GM18502 (cell line): ENCODE measurements at regions not wholly inside any gene's neighbourhood (a gene's known extent, or its start where the extent isn't known, plus 50 kb on each side); places are given as distances from the start of the nearest gene placed in this dataset.
"Not testable (repeated sequence)": the region's sequence is repeated elsewhere in the genome, so short reads cannot be mapped to it uniquely, and the experiment has no call there.

Source experiments
- ATAC-seq: cut with Tn5 transposase; IDR thresholded peaks from one replicate; pipeline ENCODE4 v1.9.1; 2021; ENCODE audit warnings: mild to moderate bottlenecking; ENCODE audit not compliant: unreplicated experiment, poor library complexity

- ATAC-seq = no peak
Observed at GRCh38 chr14:84303140-84303539, 1226.8 kb upstream of the FLRT2 start.

DNA sequence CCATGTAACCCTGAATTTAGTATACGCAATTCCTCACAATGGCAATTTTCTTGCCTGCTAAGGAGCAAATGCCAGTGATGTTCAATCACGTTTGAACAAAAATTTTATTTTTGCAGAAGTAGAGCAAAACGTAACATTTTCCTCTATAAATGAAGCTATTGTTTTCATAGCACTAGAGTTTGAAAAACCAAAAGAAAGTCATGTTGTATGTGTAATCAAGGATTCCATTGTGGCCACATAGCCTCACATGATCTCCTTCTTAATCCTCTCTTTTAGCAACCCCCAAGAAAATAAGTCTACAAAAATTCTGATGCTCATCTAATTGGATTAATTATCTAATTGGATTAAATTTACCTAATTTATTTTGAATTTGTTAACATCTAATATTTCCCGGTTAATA is 1217.4 kb upstream of the FLRT2 start:
- no peak for ATAC-seq

- ATAC-seq = no peak
Observed at GRCh38 chr14:84323450-84323849, 1206.5 kb upstream of the FLRT2 start.

DNA sequence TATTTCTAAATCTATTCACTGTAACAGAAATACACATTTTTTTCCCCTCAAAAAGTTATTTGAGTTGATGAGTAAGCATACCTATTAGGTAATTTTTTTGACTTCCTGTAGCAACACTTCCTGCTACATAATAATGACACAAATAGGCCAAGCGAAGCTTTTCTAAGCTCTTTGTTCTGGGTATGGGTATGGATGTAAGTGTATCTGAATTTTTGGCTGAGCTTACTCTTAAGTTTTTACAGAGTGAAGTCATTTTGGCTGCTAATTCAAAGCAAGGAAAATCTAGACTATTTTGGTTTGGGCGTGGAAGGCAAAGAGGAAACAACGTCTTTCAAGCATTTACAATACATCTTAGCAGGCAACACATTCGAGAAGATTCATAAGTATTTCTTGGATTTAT is 1206.0 kb upstream of the FLRT2 start:
- ATAC-seq = no peak

DNA sequence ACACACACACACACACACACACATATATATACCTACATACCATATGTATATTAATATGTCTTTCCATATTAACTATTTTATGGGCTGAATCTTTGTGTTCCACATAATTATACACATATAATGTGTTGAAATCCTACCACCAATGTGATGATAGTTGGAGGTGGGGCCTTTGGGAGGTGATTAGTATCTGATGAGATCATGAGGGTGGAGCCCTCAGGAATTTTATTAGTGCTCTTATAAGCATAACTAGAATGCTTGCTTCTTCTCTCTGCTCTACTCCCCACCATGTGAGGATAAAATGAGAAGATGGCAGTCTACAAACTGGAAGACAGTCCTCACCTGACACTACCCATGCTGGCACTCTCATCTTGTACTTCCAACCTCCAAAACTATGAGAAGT is 1193.5 kb upstream of the FLRT2 start:
- ATAC-seq = no peak

DNA sequence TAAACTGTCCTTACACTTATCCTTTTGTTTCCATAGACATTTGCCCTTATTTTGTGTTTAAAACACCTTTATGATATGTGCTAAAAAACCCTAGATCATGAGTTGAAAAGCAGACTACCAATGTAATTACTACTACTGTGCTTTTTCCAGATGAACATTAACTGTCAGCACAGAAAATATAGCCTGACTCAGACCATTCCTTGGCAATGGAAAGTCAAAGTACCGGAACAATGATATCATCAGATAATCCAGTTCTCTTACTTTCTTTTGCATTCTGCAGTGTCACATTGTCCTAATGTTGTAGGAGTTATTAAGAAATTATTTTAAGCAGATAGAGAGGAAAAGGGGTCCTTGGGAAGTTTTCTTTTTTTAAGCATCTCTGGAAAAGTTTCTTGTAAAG is 1189.0 kb upstream of the FLRT2 start:
- no peak for ATAC-seq

DNA sequence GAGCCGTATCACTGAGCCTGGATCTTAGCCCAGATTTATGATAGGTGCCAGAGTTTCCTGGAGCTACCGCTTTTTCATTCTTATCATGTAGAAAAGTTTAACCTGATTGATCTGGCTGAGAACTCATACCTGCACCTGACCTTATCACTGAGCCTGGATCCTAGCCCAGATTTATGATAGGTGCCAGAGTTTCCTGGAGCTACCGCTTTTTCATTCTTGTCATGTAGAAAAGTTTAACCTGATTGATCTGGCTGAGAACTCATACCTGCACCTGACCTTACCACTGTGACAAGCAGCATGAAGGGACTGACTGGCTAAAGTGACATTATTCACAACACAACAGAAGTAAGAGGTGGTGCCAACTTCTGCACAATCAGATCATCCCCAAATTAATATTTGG is 1188.1 kb upstream of the FLRT2 start:
- ATAC-seq = not testable (repeated sequence)

DNA sequence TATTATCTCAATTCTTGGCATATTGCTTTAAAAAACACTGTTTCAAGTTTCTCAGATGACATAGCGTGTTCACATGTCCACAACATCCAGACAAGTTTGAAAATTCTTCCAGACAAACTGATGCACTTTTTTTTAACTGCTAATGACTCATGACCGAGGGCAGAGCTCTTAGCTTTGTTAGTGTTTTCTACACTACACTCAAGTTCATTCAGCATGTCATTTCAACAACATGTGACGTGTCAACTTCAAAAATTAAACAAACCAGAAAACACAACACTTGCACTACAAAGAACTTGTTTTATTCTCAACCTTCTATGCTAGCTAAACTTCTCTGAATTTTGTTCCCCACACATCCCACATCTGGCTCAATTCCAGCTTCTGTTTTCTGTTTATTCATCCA is 1186.3 kb upstream of the FLRT2 start:
- ATAC-seq = no peak

DNA sequence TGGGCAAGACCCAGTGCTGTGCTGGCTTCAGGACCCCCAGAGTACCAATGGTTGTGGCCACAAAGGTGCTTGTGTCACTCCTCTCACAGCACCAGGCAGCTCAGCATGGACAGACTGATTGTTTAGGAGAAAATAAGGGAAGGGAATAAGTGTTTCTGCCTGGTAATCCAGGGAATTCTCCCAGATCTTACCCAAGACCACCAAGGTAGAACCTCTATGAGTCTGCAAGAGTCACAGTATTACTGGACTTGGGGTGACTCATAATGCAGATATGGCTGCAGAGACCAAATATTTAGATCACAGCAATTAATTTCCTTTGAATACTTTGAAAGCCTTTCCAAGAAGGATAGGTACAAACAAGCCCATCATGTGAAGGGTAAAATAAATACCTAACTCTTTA is 1178.3 kb upstream of the FLRT2 start:
- ATAC-seq = no peak

- ATAC-seq = no peak
Observed at GRCh38 chr14:84361476-84361875, 1168.5 kb upstream of the FLRT2 start.

GRCh38 chr14:84375235-84375634 is 1154.7 kb upstream of the FLRT2 start:
- no peak for ATAC-seq

GRCh38 chr14:84390010-84390409 is 1139.9 kb upstream of the FLRT2 start:
- ATAC-seq = no peak

DNA sequence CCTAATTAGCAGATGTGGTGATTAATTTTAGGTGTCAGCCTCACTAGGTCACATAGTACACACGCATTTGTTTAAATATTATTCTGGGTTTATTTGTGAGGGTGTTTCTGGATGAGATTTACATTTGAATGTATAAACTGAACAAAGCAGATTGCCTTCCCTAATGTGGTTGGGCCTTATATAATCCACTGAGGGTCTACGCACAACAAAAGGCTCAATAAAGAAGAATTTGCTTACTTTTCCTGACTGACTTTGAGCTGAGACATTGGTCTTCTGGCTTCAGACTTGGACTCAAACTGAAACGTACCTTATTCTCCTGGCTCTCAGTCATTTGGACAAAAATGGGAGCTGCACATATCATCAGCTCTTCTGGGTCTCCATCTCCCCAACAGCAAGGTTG is 1132.3 kb upstream of the FLRT2 start:
- no peak for ATAC-seq

DNA sequence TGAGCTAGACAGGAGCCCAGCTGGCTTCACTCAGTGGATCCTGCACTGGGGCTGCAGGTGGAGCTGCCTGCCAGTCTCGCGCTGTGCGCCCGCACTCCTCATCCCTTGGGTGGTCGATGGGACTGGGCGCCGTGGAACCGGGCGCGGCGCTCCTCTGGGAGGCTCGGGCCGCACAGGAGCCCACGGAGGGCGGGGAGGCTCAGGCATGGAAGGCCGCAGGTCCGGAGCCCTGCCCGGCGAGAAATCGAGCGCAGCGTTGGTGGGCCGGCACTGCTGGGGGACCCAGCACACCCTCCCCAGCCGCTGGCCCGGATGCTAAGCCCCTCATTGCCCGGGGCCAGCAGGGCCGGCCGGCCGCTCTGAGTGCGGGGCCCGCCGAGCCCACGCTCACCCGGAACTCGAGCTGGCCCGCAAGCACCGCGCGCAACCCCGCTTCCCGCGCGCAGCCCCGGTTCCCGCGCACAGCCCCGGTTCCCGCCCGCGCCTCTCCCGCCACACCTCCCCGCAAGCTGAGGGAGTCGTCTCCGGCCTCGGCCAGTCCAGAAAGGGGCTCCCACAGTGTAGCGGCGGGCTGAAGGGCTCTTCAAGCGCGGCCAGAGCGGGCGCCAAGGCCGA is 1130.5 kb upstream of the FLRT2 start:
- ATAC-seq = no peak

GRCh38 chr14:84401631-84402030 is 1128.3 kb upstream of the FLRT2 start:
- no peak for ATAC-seq

DNA sequence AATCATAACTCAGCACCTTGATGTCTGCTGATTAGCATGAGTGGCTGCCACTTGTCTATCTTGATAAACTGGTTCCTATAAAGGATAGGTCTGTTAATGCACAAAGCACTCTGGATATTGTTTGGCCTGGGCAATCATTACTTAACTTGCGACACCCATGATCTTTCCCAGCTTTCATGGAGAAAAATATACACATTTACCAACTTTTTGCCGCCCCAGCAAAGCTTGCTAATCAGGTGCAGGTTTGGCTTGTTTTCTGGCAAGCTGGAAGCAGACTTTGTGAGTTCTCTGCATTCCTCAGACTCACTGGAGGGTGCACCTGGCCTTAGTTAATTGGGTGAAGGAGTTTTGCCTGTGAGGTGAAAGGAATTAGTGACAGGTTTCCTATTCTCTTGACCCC is 1126.4 kb upstream of the FLRT2 start:
- ATAC-seq = no peak

GRCh38 chr14:84404246-84404645 is 1125.7 kb upstream of the FLRT2 start:
- ATAC-seq = no peak

DNA sequence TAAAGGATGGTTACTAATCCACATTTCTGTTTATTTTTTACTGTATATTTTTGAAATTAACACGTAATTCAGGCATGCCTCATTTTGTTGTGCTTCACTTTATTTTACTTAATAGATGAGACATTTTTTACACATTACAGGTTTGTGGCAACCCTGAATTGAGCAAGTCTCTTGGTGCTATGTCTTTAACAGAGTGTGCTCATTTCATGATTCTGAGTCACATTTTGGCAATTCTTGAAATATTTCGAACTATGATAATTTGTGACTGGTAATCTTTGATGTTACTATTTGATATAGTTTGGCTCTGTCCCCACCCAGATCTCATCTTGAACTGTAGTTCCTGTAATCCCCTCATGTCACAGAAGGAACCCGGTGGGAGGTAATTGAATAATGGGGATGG is 1120.5 kb upstream of the FLRT2 start:
- no peak for ATAC-seq

- no peak for ATAC-seq
Observed at GRCh38 chr14:84410344-84410743, 1119.6 kb upstream of the FLRT2 start.

GRCh38 chr14:84420221-84420620 is 1109.7 kb upstream of the FLRT2 start:
- no peak for ATAC-seq

- no peak for ATAC-seq
Observed at GRCh38 chr14:84421621-84422020, 1108.3 kb upstream of the FLRT2 start.

DNA sequence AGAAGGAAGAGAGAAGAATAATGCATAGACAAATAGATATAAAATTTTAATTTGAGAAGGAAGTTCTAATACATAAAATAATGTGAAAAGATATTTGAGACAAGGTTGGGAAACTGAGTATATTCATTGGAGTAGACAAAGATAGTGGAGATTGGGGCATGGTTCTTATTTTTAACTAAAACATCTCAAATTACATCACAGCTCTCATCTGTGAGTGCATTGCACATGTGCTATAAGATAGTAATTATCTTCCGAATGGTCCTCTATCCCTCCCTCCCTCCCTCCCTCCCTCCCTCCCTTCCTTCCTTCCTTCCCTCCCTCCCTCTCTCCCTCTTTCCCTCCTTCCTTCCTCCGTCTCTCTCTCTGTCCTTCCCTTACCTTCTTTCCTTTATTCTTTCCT is 1104.0 kb upstream of the FLRT2 start:
- ATAC-seq = no peak

DNA sequence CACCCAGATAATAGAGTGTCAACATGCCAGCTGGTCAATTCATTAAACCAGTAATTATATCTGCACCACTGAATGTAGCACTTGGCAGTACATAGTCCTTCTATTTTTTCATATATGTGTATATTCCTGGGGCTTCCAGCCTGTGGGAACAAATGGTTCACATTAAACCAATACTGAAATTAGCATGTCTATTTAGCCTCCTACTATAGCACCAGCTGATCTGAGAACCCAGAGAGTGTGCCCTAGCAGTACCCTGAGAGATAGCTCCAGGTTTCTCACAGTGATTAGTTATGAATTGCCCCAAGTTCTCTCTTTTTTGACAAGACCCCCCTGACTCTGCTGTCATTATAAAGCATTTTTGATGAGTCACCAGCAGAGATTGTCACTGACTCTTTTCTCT is 1097.3 kb upstream of the FLRT2 start:
- no peak for ATAC-seq
